H9 (cell line): ENCODE measurements at regions not wholly inside any gene's neighbourhood (a gene's known extent, or its start where the extent isn't known, plus 50 kb on each side); places are given as distances from the start of the nearest gene placed in this dataset.

Source experiments
- DNase-seq: peaks from one replicate; pipeline ENCODE4 v3.0.0-alpha.2; 2017
- H2AFZ ChIP-seq: one replicate; pipeline ENCODE4 v1.6.1; 2013; ENCODE audit warnings: mild to moderate bottlenecking, low read length, control low read depth, moderate library complexity
- H2AK5ac ChIP-seq: 2 replicates; pipeline ENCODE4 v1.6.1; 2013; ENCODE audit warnings: low read length, control low read depth, mixed read lengths; ENCODE audit not compliant: insufficient read length
- H2BK120ac ChIP-seq: one replicate; pipeline ENCODE4 v1.6.1; 2013; ENCODE audit warnings: low read depth, mild to moderate bottlenecking, low read length, control low read depth, inconsistent platforms; ENCODE audit not compliant: poor library complexity, severe bottlenecking
- H2BK12ac ChIP-seq: 2 replicates; pipeline ENCODE4 v1.6.1; 2013; ENCODE audit warnings: low read length, control low read depth, mixed read lengths, low read depth; ENCODE audit not compliant: insufficient read length
- H2BK15ac ChIP-seq: 2 replicates; pipeline ENCODE4 v1.6.1; 2013; ENCODE audit warnings: low read depth, low read length, control low read depth
- H2BK20ac ChIP-seq: one replicate; pipeline ENCODE4 v1.6.1; 2013; ENCODE audit warnings: low read depth, mild to moderate bottlenecking, low read length, control low read depth, inconsistent platforms; ENCODE audit not compliant: poor library complexity, severe bottlenecking
- H2BK5ac ChIP-seq: 2 replicates; pipeline ENCODE4 v1.6.1; 2013; ENCODE audit warnings: low read length, control low read depth, mixed read lengths; ENCODE audit not compliant: insufficient read length
- H3K14ac ChIP-seq: 2 replicates; pipeline ENCODE4 v1.6.1; 2013; ENCODE audit warnings: low read length, control low read depth; ENCODE audit not compliant: insufficient read depth
- H3K18ac ChIP-seq: 2 replicates; pipeline ENCODE4 v1.6.1; 2013; ENCODE audit warnings: low read depth, mild to moderate bottlenecking, mixed read lengths, low read length, control low read depth; ENCODE audit not compliant: insufficient read length
- H3K23ac ChIP-seq: 2 replicates; pipeline ENCODE4 v1.6.1; 2013; ENCODE audit warnings: low read length, control low read depth, mixed read lengths, low read depth; ENCODE audit not compliant: insufficient read length
- H3K23me2 ChIP-seq: 2 replicates; pipeline ENCODE4 v1.6.1; 2013; ENCODE audit warnings: low read depth, mild to moderate bottlenecking, mixed read lengths, low read length, control low read depth; ENCODE audit not compliant: insufficient read length, poor library complexity, severe bottlenecking
- H3K27ac ChIP-seq: 2 replicates; pipeline ENCODE4 v1.5.1; 2013; ENCODE audit warnings: low read length, control low read depth, mixed read lengths, low read depth; ENCODE audit not compliant: insufficient read length
- H3K27me3 ChIP-seq: 2 replicates; pipeline ENCODE4 v1.6.1; 2013; ENCODE audit warnings: low read length, control low read depth, inconsistent platforms; ENCODE audit not compliant: insufficient read depth
- H3K4ac ChIP-seq: 2 replicates; pipeline ENCODE4 v1.6.1; 2013; ENCODE audit warnings: low read depth, mild to moderate bottlenecking, control low read depth, inconsistent platforms, low read length, moderate library complexity
- H3K4me1 ChIP-seq: 2 replicates; pipeline ENCODE4 v1.6.1; 2013; ENCODE audit warnings: low read length, control low read depth, inconsistent platforms; ENCODE audit not compliant: insufficient read depth
- H3K4me2 ChIP-seq: 2 replicates; pipeline ENCODE4 v1.6.1; 2013; ENCODE audit warnings: low read length, control low read depth, mixed read lengths; ENCODE audit not compliant: insufficient read length, insufficient read depth
- H3K56ac ChIP-seq: 2 replicates; pipeline ENCODE4 v1.6.1; 2013; ENCODE audit warnings: low read depth, mild to moderate bottlenecking, mixed read lengths, low read length, control low read depth; ENCODE audit not compliant: insufficient read length
- H3K79me1 ChIP-seq: 2 replicates; pipeline ENCODE4 v1.6.1; 2013; ENCODE audit warnings: low read depth, mild to moderate bottlenecking, moderate library complexity, low read length, control low read depth, inconsistent platforms; ENCODE audit not compliant: insufficient read depth, poor library complexity, severe bottlenecking
- H3K79me2 ChIP-seq: 2 replicates; pipeline ENCODE4 v1.6.1; 2013; ENCODE audit warnings: low read length, control low read depth, inconsistent platforms; ENCODE audit not compliant: insufficient read depth
- H3K9ac ChIP-seq: 2 replicates; pipeline ENCODE4 v1.6.1; 2013; ENCODE audit warnings: low read length, control low read depth, mixed read lengths; ENCODE audit not compliant: insufficient read length; ENCODE audit errors: extremely low read depth
- H3K9me3 ChIP-seq: one replicate; pipeline ENCODE4 v1.6.1; 2013; ENCODE audit warnings: low read depth, low read length, inconsistent platforms; ENCODE audit not compliant: control insufficient read depth
- H3T11ph ChIP-seq: one replicate; pipeline ENCODE4 v1.6.1; 2013; ENCODE audit warnings: mild to moderate bottlenecking, low read length, control low read depth, inconsistent platforms
- H4K20me1 ChIP-seq: one replicate; pipeline ENCODE4 v1.6.1; 2013; ENCODE audit not compliant: control insufficient read depth, insufficient read length, insufficient read depth
- H4K5ac ChIP-seq: 2 replicates; pipeline ENCODE4 v1.6.1; 2013; ENCODE audit warnings: low read depth, mild to moderate bottlenecking, mixed read lengths, low read length, control low read depth; ENCODE audit not compliant: insufficient read length
- H4K8ac ChIP-seq: replicated peaks from 2 replicates; pipeline ENCODE4 v1.6.1; 2013; ENCODE audit warnings: low read length, control low read depth, mixed read lengths, low read depth; ENCODE audit not compliant: insufficient read length
- H4K91ac ChIP-seq: 2 replicates; pipeline ENCODE4 v1.6.1; 2013; ENCODE audit warnings: low read depth, mild to moderate bottlenecking, moderate library complexity, mixed read lengths, low read length, control low read depth; ENCODE audit not compliant: insufficient read length
- H3K27ac Mint-ChIP-seq, 3 experiments: 2 replicates in 2 of 3; 3 replicates in 1 of 3; pipeline ENCODE4 v1.8.0; 2020 to 2021; ENCODE audit warnings: mixed read lengths in 3 of 3, mild to moderate bottlenecking in 1 of 3, moderate library complexity in 1 of 3
- H3K27me3 Mint-ChIP-seq: 2 replicates; pipeline ENCODE4 v1.8.0; 2021; ENCODE audit warnings: low read depth, mild to moderate bottlenecking, moderate library complexity, mixed read lengths
- H3K36me3 Mint-ChIP-seq, 3 experiments: 2 replicates in 2 of 3; 3 replicates in 1 of 3; pipeline ENCODE4 v1.8.0; 2020 to 2021; ENCODE audit warnings: low read depth in 3 of 3, mixed read lengths in 3 of 3; ENCODE audit not compliant: insufficient read depth in 1 of 3
- H3K4me1 Mint-ChIP-seq, 2 experiments: 2 replicates each; pipeline ENCODE4 v1.8.0; 2020; ENCODE audit warnings: mixed read lengths in 2 of 2
- H3K4me3 Mint-ChIP-seq, 2 experiments: 2 replicates in 1 of 2; 3 replicates in 1 of 2; pipeline ENCODE4 v1.8.0; 2020 to 2021; ENCODE audit warnings: mild to moderate bottlenecking in 2 of 2, mixed read lengths in 2 of 2, moderate library complexity in 1 of 2
- H3K9me3 Mint-ChIP-seq, 2 experiments: 2 replicates in 1 of 2; 3 replicates in 1 of 2; pipeline ENCODE4 v1.8.0; 2020; ENCODE audit warnings: mild to moderate bottlenecking in 2 of 2, mixed read lengths in 2 of 2, moderate library complexity in 1 of 2
- WGBS: extraction: QIAGEN DNeasy Blood & Tissue Kit; methylation state at CpG from one replicate; pipeline ENCODE4 v1.1.7; 2013; ENCODE audit warnings: missing lambda C conversion rate, low lambda C conversion rate, mixed read lengths; ENCODE audit not compliant: insufficient read length; ENCODE audit errors: extremely low coverage; 5-methylcytosine and 5-hydroxymethylcytosine counted together
- TF ChIP-seq, protein P1 (sequence below): fragments of 200-600 bp; sonication (generic); conservative IDR thresholded peaks from 3 replicates; pipeline ENCODE4 v1.8.0; 2021; ENCODE audit warnings: antibody characterized with exemption, mild to moderate bottlenecking

DNA sequence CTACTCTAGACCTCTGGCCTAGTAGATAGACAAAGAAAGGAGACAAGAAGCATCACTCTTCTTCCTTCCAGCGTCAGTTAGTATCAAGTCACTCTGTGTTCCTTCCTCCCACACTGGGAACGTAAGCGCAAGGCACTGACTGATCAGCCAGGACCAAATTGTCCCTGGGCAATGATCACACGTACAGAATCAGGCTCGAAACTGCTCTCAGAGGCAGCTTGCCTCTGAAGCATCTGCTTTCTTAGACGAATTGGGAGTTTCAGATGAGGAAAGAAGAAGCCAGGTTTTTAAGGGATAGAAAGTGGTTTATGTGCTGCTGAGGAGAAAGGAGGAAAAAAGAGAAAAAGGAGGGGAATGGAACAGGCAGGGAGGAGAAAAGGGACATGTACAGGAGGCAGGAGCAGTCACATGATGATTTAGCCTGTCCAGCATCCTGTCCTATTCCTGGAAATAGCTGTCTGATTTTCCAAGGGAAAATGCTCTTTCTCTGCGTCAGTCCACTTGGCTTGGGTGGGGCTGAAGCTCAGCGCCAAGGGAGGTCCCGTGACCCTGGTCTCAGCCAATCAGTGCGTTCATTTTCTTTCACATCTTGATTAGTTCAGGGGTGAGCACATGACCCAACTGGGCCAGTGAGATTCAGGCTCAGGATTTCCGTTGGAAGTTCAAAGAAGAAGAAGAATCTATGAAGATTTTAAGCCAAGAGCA, 102.0 kb upstream of the PRICKLE2 start:
- Histone ChIP-seq H2BK120ac (no peak overlapping the region), H3K79me1 (no peaks in the 10 kb centered on the region), H2BK5ac (no peak overlapping the region), H4K8ac (no peak overlapping the region), H3K18ac (no peak overlapping the region), H4K91ac (no peak overlapping the region), H3K4ac (no peak overlapping the region), H3K27ac (no peak overlapping the region), H2BK15ac (no peak overlapping the region), H2BK12ac (no peak overlapping the region), H4K20me1 (no peaks in the 10 kb centered on the region), H2AK5ac (no peak overlapping the region), H3K4me2 (no peak overlapping the region), H3K4me1 (no peaks in the 10 kb centered on the region), H3K23me2 (no peaks in the 10 kb centered on the region), H3K9ac (no peak overlapping the region), H3K56ac (no peak overlapping the region), H3K9me3 (no peaks in the 10 kb centered on the region), H3K27me3 (no peaks in the 10 kb centered on the region), H3K14ac (no peak overlapping the region), H2BK20ac (no peak overlapping the region), H3K23ac (no peak overlapping the region), H2AFZ (no peak overlapping the region), H3T11ph (no peak overlapping the region), H3K79me2 (no peaks in the 10 kb centered on the region), H4K5ac (no peak overlapping the region)
- no peak for DNase-seq
- TF ChIP-seq, protein P1, sequence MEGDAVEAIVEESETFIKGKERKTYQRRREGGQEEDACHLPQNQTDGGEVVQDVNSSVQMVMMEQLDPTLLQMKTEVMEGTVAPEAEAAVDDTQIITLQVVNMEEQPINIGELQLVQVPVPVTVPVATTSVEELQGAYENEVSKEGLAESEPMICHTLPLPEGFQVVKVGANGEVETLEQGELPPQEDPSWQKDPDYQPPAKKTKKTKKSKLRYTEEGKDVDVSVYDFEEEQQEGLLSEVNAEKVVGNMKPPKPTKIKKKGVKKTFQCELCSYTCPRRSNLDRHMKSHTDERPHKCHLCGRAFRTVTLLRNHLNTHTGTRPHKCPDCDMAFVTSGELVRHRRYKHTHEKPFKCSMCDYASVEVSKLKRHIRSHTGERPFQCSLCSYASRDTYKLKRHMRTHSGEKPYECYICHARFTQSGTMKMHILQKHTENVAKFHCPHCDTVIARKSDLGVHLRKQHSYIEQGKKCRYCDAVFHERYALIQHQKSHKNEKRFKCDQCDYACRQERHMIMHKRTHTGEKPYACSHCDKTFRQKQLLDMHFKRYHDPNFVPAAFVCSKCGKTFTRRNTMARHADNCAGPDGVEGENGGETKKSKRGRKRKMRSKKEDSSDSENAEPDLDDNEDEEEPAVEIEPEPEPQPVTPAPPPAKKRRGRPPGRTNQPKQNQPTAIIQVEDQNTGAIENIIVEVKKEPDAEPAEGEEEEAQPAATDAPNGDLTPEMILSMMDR, result no peak
- H3K27me3 Mint-ChIP-seq, result no peaks in the 10 kb centered on the region
- no peak overlapping the region for H3K27ac Mint-ChIP-seq
- H3K4me1 Mint-ChIP-seq, result peaks cover 11 to 12% of the 10 kb centered on the region in 2 experiments
- no CpG with 5 or more reads among the region's 11 CpGs for WGBS
- peaks cover 0 to 2% of the 10 kb centered on the region in 2 experiments; a peak in 1 of 5 replicates for H3K9me3 Mint-ChIP-seq
- H3K4me3 Mint-ChIP-seq, result no peak overlapping the region
- peaks cover 0 to 4% (median 0%) of the 10 kb centered on the region in 3 experiments; a peak in 2 of 7 replicates for H3K36me3 Mint-ChIP-seq
